K562 (cell line): ENCODE measurements at regions not wholly inside any gene's neighbourhood (a gene's known extent, or its start where the extent isn't known, plus 50 kb on each side); places are given as distances from the start of the nearest gene placed in this dataset.

Experiments
- ATAC-seq: fragments of 200-7000 bp; cut with Tn5 transposase; 3 replicates; pipeline ENCODE4 v1.9.1; 2020; ENCODE audit warnings: moderate library complexity
- BruUV-seq: library from RNA; stranded (reverse); fragments of 400-500 nt; replicated peaks from 2 replicates; lab custom pipeline; 2021; lab: Mats Ljungman, UMichigan
- CTCF ChIA-PET: fragments of 300-600 bp; formaldehyde crosslinking; extraction: SDS; loops from one replicate; lab custom pipeline; 2021; ENCODE audit warnings: low intra/inter-chr PET ratio; lab: Yijun Ruan, JAX
- POLR2A ChIA-PET: fragments of 300-600, 350-650 bp; sonication (Branson Sonifier 250); formaldehyde crosslinking; extraction: SDS; loops from one replicate; lab custom pipeline; 2021; ENCODE audit warnings: antibody characterized with exemption, inconsistent platforms; lab: Yijun Ruan, JAX
- DNase-seq, 4 experiments: peaks; one replicate each; pipeline versions ENCODE4 v3.0.0 to v3.0.0-alpha.2; 2011 to 2018; ENCODE audit warnings: low spot score in 3 of 4, mixed read lengths in 3 of 4; ENCODE audit errors: extremely low read depth in 1 of 4
- FAIRE-seq: peaks from 2 replicates; lab custom pipeline; 2011; peaks lifted over from hg19 to GRCh38; lab: Jason Lieb, UNC
- H2AFZ ChIP-seq: 2 replicates; pipeline ENCODE4 v1.6.0; 2011; ENCODE audit warnings: low read depth, low read length, control low read depth, inconsistent platforms
- H3K27ac ChIP-seq: fragments of 200-600 bp; 3 replicates; pipeline ENCODE4 v1.8.0; 2011; ENCODE audit warnings: low read depth, mild to moderate bottlenecking, control low read depth, inconsistent platforms, low read length, moderate library complexity, mixed read lengths; ENCODE audit errors: extremely low read depth
- H3K27me3 ChIP-seq, 2 experiments: fragments of 300-600 bp in 1 of 2; 2 replicates in 1 of 2; 3 replicates in 1 of 2; pipeline versions ENCODE4 v1.6.0 to v1.8.0; 2011; ENCODE audit warnings: inconsistent platforms in 2 of 2, low read length in 2 of 2, mild to moderate bottlenecking in 1 of 2, mixed read lengths in 1 of 2, moderate library complexity in 1 of 2; ENCODE audit not compliant: control insufficient read depth in 2 of 2, insufficient read depth in 2 of 2
- H3K36me3 ChIP-seq: fragments of 300-600 bp; 3 replicates; pipeline ENCODE4 v1.8.0; 2011; ENCODE audit warnings: mild to moderate bottlenecking, low read length, inconsistent platforms; ENCODE audit not compliant: control insufficient read depth, insufficient read depth
- H3K4me1 ChIP-seq, 2 experiments: fragments of 200-600 bp in 1 of 2; replicated peaks in 1 of 2; 2 replicates in 1 of 2; 3 replicates in 1 of 2; pipeline versions ENCODE4 v1.5.1 to v1.8.0; 2011; ENCODE audit warnings: inconsistent platforms in 2 of 2, low read length in 2 of 2, mild to moderate bottlenecking in 1 of 2, mixed read lengths in 1 of 2, moderate library complexity in 1 of 2; ENCODE audit not compliant: control insufficient read depth in 2 of 2, insufficient read depth in 2 of 2
- H3K4me2 ChIP-seq: 2 replicates; pipeline ENCODE4 v1.6.1; 2011; ENCODE audit warnings: low read length, control low read depth, inconsistent platforms, mixed read lengths; ENCODE audit not compliant: insufficient read depth
- H3K4me3 ChIP-seq: fragments of 200-600 bp; sonication (generic), shearing (Covaris generic); 2 replicates; pipeline ENCODE4 v1.5.1; 2016; ENCODE audit warnings: control low read depth, inconsistent platforms
- H3K79me2 ChIP-seq: fragments of 200-600 bp; 3 replicates; pipeline ENCODE4 v1.8.0; 2011; ENCODE audit warnings: low read length, inconsistent platforms; ENCODE audit not compliant: control insufficient read depth, insufficient read depth
- H3K9ac ChIP-seq, 2 experiments: 2 replicates each; pipeline versions ENCODE4 v1.6.0 to v1.6.1; 2011; ENCODE audit warnings: low read depth in 2 of 2, low read length in 2 of 2, control low read depth in 1 of 2, inconsistent platforms in 1 of 2, mild to moderate bottlenecking in 1 of 2, mixed read lengths in 1 of 2; ENCODE audit not compliant: insufficient read depth in 1 of 2
- H3K9me1 ChIP-seq: one replicate; pipeline ENCODE4 v1.6.0; 2011; ENCODE audit warnings: inconsistent platforms, mild to moderate bottlenecking, low read length, moderate library complexity; ENCODE audit not compliant: control insufficient read depth, insufficient read depth
- H3K9me3 ChIP-seq: replicated peaks from 2 replicates; pipeline ENCODE4 v1.5.1; 2011; ENCODE audit warnings: low read depth, low read length, inconsistent platforms; ENCODE audit not compliant: control insufficient read depth, insufficient read depth
- H4K20me1 ChIP-seq: replicated peaks from 2 replicates; pipeline ENCODE4 v1.6.1; 2011; ENCODE audit warnings: low read length, inconsistent platforms, mixed read lengths; ENCODE audit not compliant: control insufficient read depth, insufficient read depth
- ILF3 ChIP-seq: fragments of 450-650 bp; IDR thresholded peaks from 2 replicates; pipeline ENCODE4 v1.6.1; 2018; ENCODE audit warnings: antibody characterized with exemption, mild to moderate bottlenecking, moderate library complexity, borderline replicate concordance
- KLF13 ChIP-seq: fragments of 450-650 bp; IDR thresholded peaks from 2 replicates; pipeline ENCODE4 v1.6.1; 2016; ENCODE audit warnings: missing genetic modification characterization, low read depth, mild to moderate bottlenecking, missing compliant biosample characterization, moderate library complexity, borderline replicate concordance
- TBL1XR1 ChIP-seq, 2 experiments: IDR thresholded peaks; 2 replicates each; pipeline ENCODE4 v1.6.1; 2012; ENCODE audit warnings: improper control_type of control experiment in 2 of 2, low read length in 2 of 2, mild to moderate bottlenecking in 1 of 2
- TCF7 ChIP-seq: sonication (generic); IDR thresholded peaks from 2 replicates; pipeline ENCODE4 v1.6.1; 2016; ENCODE audit warnings: antibody characterized with exemption, borderline replicate concordance
- ZNF347 ChIP-seq: fragments of 450-650 bp; formaldehyde crosslinking; IDR thresholded peaks from 2 replicates; pipeline ENCODE4 v1.4.0; 2020; ENCODE audit warnings: low read depth, mild to moderate bottlenecking, moderate library complexity
- ZNF561 ChIP-seq: fragments of 450-650 bp; formaldehyde crosslinking; conservative IDR thresholded peaks from 2 replicates; pipeline ENCODE4 v1.4.0; 2020; ENCODE audit warnings: mild to moderate bottlenecking, moderate library complexity
- WGBS: fragments of 100-300 bp; shearing (Covaris generic); methylation state at CpG from one replicate; pipeline ENCODE4 v1.1.6; 2016; ENCODE audit warnings: low coverage, mixed read lengths; ENCODE audit not compliant: insufficient coverage; ENCODE audit errors: missing lambda C conversion rate; 5-methylcytosine and 5-hydroxymethylcytosine counted together
- in situ Hi-C: fragments of 300-500 bp; cut with MboI; formaldehyde crosslinking; loops from 4 replicates; pipeline ENCODE4 v1.15.0; 2018; ENCODE audit warnings: inconsistent platforms, mixed read lengths
- intact Hi-C: fragments of 100-400 bp; cut with micrococcal nuclease; formaldehyde crosslinking; loops from 2 replicates; pipeline ENCODE4 v1.14.2; 2022

- CTCF ChIA-PET, result no interaction called here
- no peaks in the 10 kb centered on the region for H4K20me1 ChIP-seq
- BruUV-seq, result no TSS peak
- H3K79me2 ChIP-seq, result no peaks in the 10 kb centered on the region
- intact Hi-C loops, result no loop called here
- no peaks in the 10 kb centered on the region for H3K36me3 ChIP-seq
- no peak overlapping the region for H3K4me3 ChIP-seq
- no peak overlapping the region for H3K27ac ChIP-seq
- H3K9me3 ChIP-seq, result no peaks in the 10 kb centered on the region
- no peak overlapping the region for H3K4me2 ChIP-seq
- TF ChIP-seq ZNF347 (CRISPR knock-in tag) (no peak), ILF3 (no peak), ZNF561 (CRISPR knock-in tag) (no peak), TBL1XR1 (IDR thresholded peaks at IDR 0.05; ENCODE audit: low read length in 2 of 2) (no peak), KLF13 (tag) (no peak), TCF7 (no peak)
- TF ChIP-seq, all 486 proteins: peak for 0
- Histone ChIP-seq H3K27me3 (no peaks in the 10 kb centered on the region), H3K4me1 (no peaks in the 10 kb centered on the region), H3K9ac (no peak overlapping the region), H3K9me1 (no peaks in the 10 kb centered on the region), H2AFZ (no peak overlapping the region)
- POLR2A ChIA-PET, result no interaction called here
- in situ Hi-C loops, result no loop called here
- 0% methylated on average over 4 of the region's 4 CpGs for WGBS
- FAIRE-seq (no peak), DNase-seq (no peak), ATAC-seq (no peak)
These were observed 109.0 kb upstream of the C1QTNF7 start for GRCh38 chr4:15318621-15319348.
